ENCODE measurements at regions not wholly inside any gene's neighbourhood (a gene's known extent, or its start where the extent isn't known, plus 50 kb on each side); places are given as distances from the start of the nearest gene placed in this dataset.

DNA sequence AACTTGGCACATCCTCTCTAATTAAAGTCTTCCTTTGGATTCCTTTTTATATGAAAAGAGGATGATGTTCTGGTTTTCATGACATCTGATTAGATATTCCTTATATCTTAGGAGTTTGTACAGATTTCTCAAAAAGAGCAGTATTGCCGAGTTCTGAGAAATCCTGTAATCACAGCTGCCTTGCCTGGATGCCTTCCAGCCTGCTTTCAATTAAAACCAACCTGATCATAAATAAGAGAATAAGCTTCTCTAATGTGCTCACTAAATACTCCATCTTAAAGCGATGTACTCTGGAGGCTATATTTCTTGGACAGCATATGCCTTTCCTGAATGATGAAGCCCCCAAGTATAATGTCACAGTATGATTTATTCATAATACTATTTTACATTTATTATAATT is 1203.8 kb upstream of the PIK3C3 start:
- Histone ChIP-seq H3K36me3 (ENCODE audit: control insufficient read depth in 4 of 4, insufficient read depth in 3 of 4, low read depth in 1 of 4, low read length in 3 of 4) (no peaks in the 10 kb centered on the region), H3K4me1 (ENCODE audit: control insufficient read depth in 4 of 4, insufficient read depth in 4 of 4, low read length in 3 of 4) (no peaks in the 10 kb centered on the region), H3K9me3 (ENCODE audit: control insufficient read depth in 4 of 4, low read length in 3 of 4) (no peaks in the 10 kb centered on the region), H3K27me3 (ENCODE audit: control insufficient read depth in 4 of 4, insufficient read depth in 4 of 4, low read length in 3 of 4) (no peaks in the 10 kb centered on the region), H3K9ac (ENCODE audit: low read depth in 1 of 2, low read length in 2 of 2) (no peak overlapping the region), H3K4me3 (ENCODE audit: low read depth in 1 of 3, low read length in 3 of 3) (no peak overlapping the region), H3K27ac (ENCODE audit: low read depth in 1 of 2, low read length in 2 of 2) (no peak overlapping the region)
- WGBS = 71% methylated on average over 2 of the region's 2 CpGs
- no peak for TF ChIP-seq HNF4A (conservative IDR thresholded peaks at IDR 0.05)
- TF ChIP-seq, protein P1, sequence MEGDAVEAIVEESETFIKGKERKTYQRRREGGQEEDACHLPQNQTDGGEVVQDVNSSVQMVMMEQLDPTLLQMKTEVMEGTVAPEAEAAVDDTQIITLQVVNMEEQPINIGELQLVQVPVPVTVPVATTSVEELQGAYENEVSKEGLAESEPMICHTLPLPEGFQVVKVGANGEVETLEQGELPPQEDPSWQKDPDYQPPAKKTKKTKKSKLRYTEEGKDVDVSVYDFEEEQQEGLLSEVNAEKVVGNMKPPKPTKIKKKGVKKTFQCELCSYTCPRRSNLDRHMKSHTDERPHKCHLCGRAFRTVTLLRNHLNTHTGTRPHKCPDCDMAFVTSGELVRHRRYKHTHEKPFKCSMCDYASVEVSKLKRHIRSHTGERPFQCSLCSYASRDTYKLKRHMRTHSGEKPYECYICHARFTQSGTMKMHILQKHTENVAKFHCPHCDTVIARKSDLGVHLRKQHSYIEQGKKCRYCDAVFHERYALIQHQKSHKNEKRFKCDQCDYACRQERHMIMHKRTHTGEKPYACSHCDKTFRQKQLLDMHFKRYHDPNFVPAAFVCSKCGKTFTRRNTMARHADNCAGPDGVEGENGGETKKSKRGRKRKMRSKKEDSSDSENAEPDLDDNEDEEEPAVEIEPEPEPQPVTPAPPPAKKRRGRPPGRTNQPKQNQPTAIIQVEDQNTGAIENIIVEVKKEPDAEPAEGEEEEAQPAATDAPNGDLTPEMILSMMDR (IDR thresholded peaks at IDR 0.05; ENCODE audit: low read depth, low read length, missing input control) = no peak
- TF ChIP-seq SP1 (IDR thresholded peaks at IDR 0.05) = no peak
- TF ChIP-seq NR2F2 (IDR thresholded peaks at IDR 0.05) = no peak
- DNase-seq (ENCODE audit: low spot score) = no peak

GRCh38 chr18:40739029-40739428 is 1216.0 kb upstream of the PIK3C3 start:
- Histone ChIP-seq H3K9me3 (ENCODE audit: control insufficient read depth in 4 of 4, low read length in 3 of 4) (no peaks in the 10 kb centered on the region), H3K36me3 (ENCODE audit: control insufficient read depth in 4 of 4, insufficient read depth in 3 of 4, low read depth in 1 of 4, low read length in 3 of 4) (no peaks in the 10 kb centered on the region), H3K27me3 (ENCODE audit: control insufficient read depth in 4 of 4, insufficient read depth in 4 of 4, low read length in 3 of 4) (no peaks in the 10 kb centered on the region), H3K27ac (ENCODE audit: low read depth in 1 of 2, low read length in 2 of 2) (no peak overlapping the region), H3K9ac (ENCODE audit: low read depth in 1 of 2, low read length in 2 of 2) (no peak overlapping the region), H3K4me1 (ENCODE audit: control insufficient read depth in 4 of 4, insufficient read depth in 4 of 4, low read length in 3 of 4) (no peaks in the 10 kb centered on the region), H3K4me3 (ENCODE audit: low read depth in 1 of 3, low read length in 3 of 3) (no peak overlapping the region)
- DNase-seq (ENCODE audit: low spot score) = no peak
- TF ChIP-seq, protein P1 (IDR thresholded peaks at IDR 0.05; ENCODE audit: low read depth, low read length, missing input control) = no peak
- TF ChIP-seq ZBTB33 (IDR thresholded peaks at IDR 0.05) = no peak
- TF ChIP-seq, protein P2, sequence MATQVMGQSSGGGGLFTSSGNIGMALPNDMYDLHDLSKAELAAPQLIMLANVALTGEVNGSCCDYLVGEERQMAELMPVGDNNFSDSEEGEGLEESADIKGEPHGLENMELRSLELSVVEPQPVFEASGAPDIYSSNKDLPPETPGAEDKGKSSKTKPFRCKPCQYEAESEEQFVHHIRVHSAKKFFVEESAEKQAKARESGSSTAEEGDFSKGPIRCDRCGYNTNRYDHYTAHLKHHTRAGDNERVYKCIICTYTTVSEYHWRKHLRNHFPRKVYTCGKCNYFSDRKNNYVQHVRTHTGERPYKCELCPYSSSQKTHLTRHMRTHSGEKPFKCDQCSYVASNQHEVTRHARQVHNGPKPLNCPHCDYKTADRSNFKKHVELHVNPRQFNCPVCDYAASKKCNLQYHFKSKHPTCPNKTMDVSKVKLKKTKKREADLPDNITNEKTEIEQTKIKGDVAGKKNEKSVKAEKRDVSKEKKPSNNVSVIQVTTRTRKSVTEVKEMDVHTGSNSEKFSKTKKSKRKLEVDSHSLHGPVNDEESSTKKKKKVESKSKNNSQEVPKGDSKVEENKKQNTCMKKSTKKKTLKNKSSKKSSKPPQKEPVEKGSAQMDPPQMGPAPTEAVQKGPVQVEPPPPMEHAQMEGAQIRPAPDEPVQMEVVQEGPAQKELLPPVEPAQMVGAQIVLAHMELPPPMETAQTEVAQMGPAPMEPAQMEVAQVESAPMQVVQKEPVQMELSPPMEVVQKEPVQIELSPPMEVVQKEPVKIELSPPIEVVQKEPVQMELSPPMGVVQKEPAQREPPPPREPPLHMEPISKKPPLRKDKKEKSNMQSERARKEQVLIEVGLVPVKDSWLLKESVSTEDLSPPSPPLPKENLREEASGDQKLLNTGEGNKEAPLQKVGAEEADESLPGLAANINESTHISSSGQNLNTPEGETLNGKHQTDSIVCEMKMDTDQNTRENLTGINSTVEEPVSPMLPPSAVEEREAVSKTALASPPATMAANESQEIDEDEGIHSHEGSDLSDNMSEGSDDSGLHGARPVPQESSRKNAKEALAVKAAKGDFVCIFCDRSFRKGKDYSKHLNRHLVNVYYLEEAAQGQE (IDR thresholded peaks at IDR 0.05) = no peak
- TF ChIP-seq ATF3 (IDR thresholded peaks at IDR 0.05) = no peak
- no peak for TF ChIP-seq SP1 (IDR thresholded peaks at IDR 0.05)
- no peak for TF ChIP-seq FOXA1 (IDR thresholded peaks at IDR 0.05)
- no peak for TF ChIP-seq RXRA (IDR thresholded peaks at IDR 0.05)
- no peak for TF ChIP-seq EGR1 (IDR thresholded peaks at IDR 0.05; ENCODE audit: low read depth in 2 of 2)
- no peak for TF ChIP-seq HNF4G (IDR thresholded peaks at IDR 0.05)
- no peak for TF ChIP-seq HNF4A (conservative IDR thresholded peaks at IDR 0.05)
- TF ChIP-seq MAX (IDR thresholded peaks at IDR 0.05) = no peak
- WGBS = 58% methylated on average over 1 of the region's 1 CpG

Data from liver (tissue), 8 donors.